SK-N-SH treated with all-trans-retinoic acid at 6 μM for 48 hours (cell line): ENCODE measurements at regions not wholly inside any gene's neighbourhood (a gene's known extent, or its start where the extent isn't known, plus 50 kb on each side); places are given as distances from the start of the nearest gene placed in this dataset.
A peak's percentile ranks its signal among the peaks of the same experiment; 100 is the strongest.

Source experiments
- ATAC-seq: fragments of 200-7000 bp; cut with Tn5 transposase; 3 replicates; pipeline ENCODE4 v1.9.1; 2020; ENCODE audit warnings: mild to moderate bottlenecking, moderate library complexity
- ARNTL ChIP-seq: fragments of 450-650 bp; formaldehyde crosslinking; IDR thresholded peaks from 2 replicates; pipeline ENCODE4 v1.5.0; 2020; ENCODE audit warnings: low read depth, mild to moderate bottlenecking, moderate library complexity, borderline replicate concordance
- BACH2 ChIP-seq: fragments of 250-450 bp; sonication (Bioruptor Pico); IDR thresholded peaks from 2 replicates; pipeline ENCODE4 v1.9.0; 2021; ENCODE audit warnings: mild to moderate bottlenecking, borderline replicate concordance
- CREB5 ChIP-seq: fragments of 250-450 bp; sonication (Bioruptor Pico); IDR thresholded peaks from 2 replicates; pipeline ENCODE4 v1.5.1; 2020; ENCODE audit warnings: low read depth, mild to moderate bottlenecking, moderate library complexity
- CSDC2 ChIP-seq: fragments of 250-450 bp; sonication (Bioruptor Pico); IDR thresholded peaks from 2 replicates; pipeline ENCODE4 v1.5.0; 2020; ENCODE audit warnings: mild to moderate bottlenecking, moderate library complexity
- CSRNP3 ChIP-seq: fragments of 250-450 bp; sonication (Bioruptor Pico); IDR thresholded peaks from 2 replicates; pipeline ENCODE4 v1.5.1; 2021; ENCODE audit warnings: mild to moderate bottlenecking, moderate library complexity
- GLIS3 ChIP-seq: fragments of 250-450 bp; sonication (Bioruptor Pico); IDR thresholded peaks from 2 replicates; pipeline ENCODE4 v1.5.0; 2020; ENCODE audit warnings: mild to moderate bottlenecking, moderate library complexity
- ISL1 ChIP-seq: fragments of 250-450 bp; sonication (Bioruptor Pico); IDR thresholded peaks from 2 replicates; pipeline ENCODE4 v2.1.2; 2022; ENCODE audit warnings: mild to moderate bottlenecking, moderate library complexity
- OSR1 ChIP-seq: fragments of 250-450 bp; sonication (Bioruptor Pico); IDR thresholded peaks from 2 replicates; pipeline ENCODE4 v1.8.0; 2022; ENCODE audit warnings: moderate library complexity, mild to moderate bottlenecking, inconsistent platforms
- PATZ1 ChIP-seq: fragments of 250-450 bp; sonication (Bioruptor Pico); IDR thresholded peaks from 2 replicates; pipeline ENCODE4 v1.8.0; 2020; ENCODE audit warnings: mild to moderate bottlenecking, moderate library complexity, borderline replicate concordance
- POU6F1 ChIP-seq: fragments of 250-450 bp; sonication (Bioruptor Pico); IDR thresholded peaks from 2 replicates; pipeline ENCODE4 v1.8.0; 2021; ENCODE audit warnings: low read depth, mild to moderate bottlenecking, moderate library complexity, borderline replicate concordance
- PPARA ChIP-seq: fragments of 250-450 bp; sonication (Bioruptor Pico); IDR thresholded peaks from 2 replicates; pipeline ENCODE4 v1.5.0; 2020; ENCODE audit warnings: mild to moderate bottlenecking, borderline replicate concordance
- RARB ChIP-seq: fragments of 250-450 bp; sonication (Bioruptor Pico); IDR thresholded peaks from 2 replicates; pipeline ENCODE4 v1.8.0; 2021; ENCODE audit warnings: mild to moderate bottlenecking, moderate library complexity
- SNAI2 ChIP-seq: fragments of 250-450 bp; sonication (Bioruptor Pico); IDR thresholded peaks from 2 replicates; pipeline ENCODE4 v1.5.0; 2020; ENCODE audit warnings: mild to moderate bottlenecking, moderate library complexity
- TCF4 ChIP-seq: fragments of 250-450 bp; sonication (Bioruptor Pico); IDR thresholded peaks from 2 replicates; pipeline ENCODE4 v1.8.0; 2021; ENCODE audit warnings: mild to moderate bottlenecking, moderate library complexity, borderline replicate concordance
- TOX ChIP-seq: fragments of 250-450 bp; sonication (Bioruptor Pico); IDR thresholded peaks from 2 replicates; pipeline ENCODE4 v1.8.0; 2021; ENCODE audit warnings: mild to moderate bottlenecking, moderate library complexity, borderline replicate concordance
- TSHZ2 ChIP-seq: fragments of 250-450 bp; sonication (Bioruptor Pico); IDR thresholded peaks from 2 replicates; pipeline ENCODE4 v1.5.0; 2020; ENCODE audit warnings: mild to moderate bottlenecking, moderate library complexity
- ZC3H10 ChIP-seq: fragments of 250-450 bp; sonication (Bioruptor Pico); IDR thresholded peaks from 2 replicates; pipeline ENCODE4 v1.5.1; 2021; ENCODE audit warnings: mild to moderate bottlenecking, moderate library complexity
- ZFP3 ChIP-seq: fragments of 250-450 bp; sonication (Bioruptor Pico); IDR thresholded peaks from 2 replicates; pipeline ENCODE4 v1.5.0; 2020; ENCODE audit warnings: mild to moderate bottlenecking, moderate library complexity
- ZFP30 ChIP-seq: fragments of 450-650 bp; formaldehyde crosslinking; IDR thresholded peaks from 2 replicates; pipeline ENCODE4 v1.5.0; 2022; ENCODE audit warnings: mild to moderate bottlenecking, moderate library complexity
- ZNF565 ChIP-seq: fragments of 450-650 bp; formaldehyde crosslinking; conservative IDR thresholded peaks from 2 replicates; pipeline ENCODE4 v1.5.0; 2020; ENCODE audit warnings: low read depth, mild to moderate bottlenecking, moderate library complexity
- ZNF70 ChIP-seq: fragments of 450-650 bp; formaldehyde crosslinking; IDR thresholded peaks from 2 replicates; pipeline ENCODE4 v1.5.0; 2020; ENCODE audit warnings: mild to moderate bottlenecking, moderate library complexity
- ZNF8 ChIP-seq: fragments of 450-650 bp; formaldehyde crosslinking; IDR thresholded peaks from 2 replicates; pipeline ENCODE4 v1.5.0; 2020; ENCODE audit warnings: mild to moderate bottlenecking, moderate library complexity

- ATAC-seq = no peak
- TF ChIP-seq SNAI2 (no peak), ZFP3 (CRISPR knock-in tag) (no peak), ZNF8 (no peak), TCF4 (CRISPR knock-in tag) (no peak), RARB (CRISPR knock-in tag) (no peak), ZNF70 (CRISPR knock-in tag) (no peak), GLIS3 (CRISPR knock-in tag) (no peak), ZNF565 (CRISPR knock-in tag) (no peak), CREB5 (no peak), CSRNP3 (CRISPR knock-in tag) (no peak), OSR1 (CRISPR knock-in tag) (no peak), ARNTL (no peak), TOX (CRISPR knock-in tag) (no peak), CSDC2 (no peak), TSHZ2 (no peak), ZFP30 (CRISPR knock-in tag) (no peak), ZC3H10 (CRISPR knock-in tag) (no peak), PATZ1 (CRISPR knock-in tag) (no peak), PPARA (CRISPR knock-in tag) (no peak)
Measured at GRCh38 chr16:65684230-65684629, 562.4 kb upstream of the CDH11 start.

- TF ChIP-seq OSR1 (CRISPR knock-in tag) (no peak), ZC3H10 (CRISPR knock-in tag) (no peak), ISL1 (CRISPR knock-in tag) (no peak), TCF4 (CRISPR knock-in tag) (no peak), BACH2 (no peak), CSRNP3 (CRISPR knock-in tag) (no peak), GLIS3 (CRISPR knock-in tag) (no peak), ZFP3 (CRISPR knock-in tag) (no peak), SNAI2 (no peak), ZNF70 (CRISPR knock-in tag) (no peak), CREB5 (no peak), RARB (CRISPR knock-in tag) (no peak), TSHZ2 (no peak), ZFP30 (CRISPR knock-in tag) (no peak), ARNTL (no peak), ZNF565 (CRISPR knock-in tag) (no peak), POU6F1 (CRISPR knock-in tag) (no peak), CSDC2 (no peak), PPARA (CRISPR knock-in tag) (no peak), ZNF8 (no peak)
- ATAC-seq = peak; percentile 92
Measured at GRCh38 chr16:65681406-65681805, 559.5 kb upstream of the CDH11 start.
